Stimulated activated CD8-positive, alpha-beta memory T cell treated with anti-CD3 and anti-CD28 coated beads, Interleukin-15, amount 100 ng/mL, for 4 hours (primary cell): ENCODE measurements at regions not wholly inside any gene's neighbourhood (a gene's known extent, or its start where the extent isn't known, plus 50 kb on each side); places are given as distances from the start of the nearest gene placed in this dataset.

Experiments used
- DNase-seq, 2 donors: peaks; one replicate each; pipeline ENCODE4 v3.0.0-alpha.2; 2020; ENCODE audit warnings: low read depth in 2 of 2

DNA sequence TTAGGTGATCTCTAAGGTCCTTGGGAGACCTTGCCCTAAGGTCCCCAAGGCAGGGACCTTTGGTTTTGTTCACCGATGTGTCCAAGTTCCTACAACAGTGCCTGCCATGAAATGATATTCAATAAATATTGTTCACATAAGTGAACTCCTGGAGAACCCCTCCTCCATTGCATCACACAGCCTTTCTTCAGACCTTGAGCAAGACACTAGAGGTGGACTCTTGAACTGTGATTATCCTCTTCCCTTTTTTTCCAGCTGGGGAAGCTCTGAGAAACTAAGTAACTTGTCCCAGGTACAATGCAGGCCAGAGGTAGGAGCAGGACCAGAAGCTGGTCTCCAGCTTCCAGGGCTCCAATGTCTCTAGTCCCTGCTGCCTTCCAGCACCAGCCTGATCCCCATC lies 76.6 kb upstream of the LMO1 start:
- DNase-seq, result no peak

DNA sequence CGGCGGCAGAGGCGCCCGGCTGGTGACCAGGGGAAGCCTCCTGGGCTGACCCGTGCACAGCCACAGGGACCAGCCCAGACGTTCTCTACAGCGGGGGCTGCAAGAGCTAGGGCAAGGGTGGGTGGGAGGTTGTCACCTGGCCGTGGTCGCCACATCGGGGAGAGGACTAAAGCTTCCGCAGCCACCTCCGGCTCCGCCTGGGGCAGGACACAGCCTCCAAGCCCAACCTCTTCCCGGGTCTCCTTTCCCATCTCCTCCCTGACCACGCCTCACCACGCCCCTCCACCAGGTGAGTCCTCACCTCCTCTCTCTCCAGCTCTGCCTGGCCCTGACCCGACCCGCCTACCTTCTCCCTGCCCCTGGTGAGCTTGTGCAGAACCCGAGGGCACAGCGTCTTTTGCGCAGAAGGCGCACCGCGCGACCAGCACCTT lies 75.9 kb upstream of the LMO1 start:
- DNase-seq, result no peak

DNA sequence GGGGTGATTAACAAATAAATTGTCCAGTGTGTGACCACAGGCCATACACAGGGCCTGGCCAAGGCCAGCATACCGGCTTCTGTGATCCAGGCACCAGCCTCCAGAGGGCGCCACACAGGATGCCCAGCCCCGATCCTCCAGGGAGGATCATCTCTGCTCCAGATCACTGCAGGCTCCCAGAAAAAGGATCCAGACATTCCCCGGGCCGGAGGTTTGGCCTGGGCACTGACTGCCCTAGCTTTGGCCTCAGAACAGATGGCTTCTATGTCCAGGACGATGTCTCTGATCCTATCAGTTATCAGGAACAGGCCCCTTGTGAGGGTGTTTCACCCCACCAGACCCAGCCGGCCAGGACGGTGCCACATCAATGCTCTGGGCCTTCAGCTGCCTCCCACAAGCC lies 74.5 kb upstream of the LMO1 start:
- DNase-seq, result no peak

DNA sequence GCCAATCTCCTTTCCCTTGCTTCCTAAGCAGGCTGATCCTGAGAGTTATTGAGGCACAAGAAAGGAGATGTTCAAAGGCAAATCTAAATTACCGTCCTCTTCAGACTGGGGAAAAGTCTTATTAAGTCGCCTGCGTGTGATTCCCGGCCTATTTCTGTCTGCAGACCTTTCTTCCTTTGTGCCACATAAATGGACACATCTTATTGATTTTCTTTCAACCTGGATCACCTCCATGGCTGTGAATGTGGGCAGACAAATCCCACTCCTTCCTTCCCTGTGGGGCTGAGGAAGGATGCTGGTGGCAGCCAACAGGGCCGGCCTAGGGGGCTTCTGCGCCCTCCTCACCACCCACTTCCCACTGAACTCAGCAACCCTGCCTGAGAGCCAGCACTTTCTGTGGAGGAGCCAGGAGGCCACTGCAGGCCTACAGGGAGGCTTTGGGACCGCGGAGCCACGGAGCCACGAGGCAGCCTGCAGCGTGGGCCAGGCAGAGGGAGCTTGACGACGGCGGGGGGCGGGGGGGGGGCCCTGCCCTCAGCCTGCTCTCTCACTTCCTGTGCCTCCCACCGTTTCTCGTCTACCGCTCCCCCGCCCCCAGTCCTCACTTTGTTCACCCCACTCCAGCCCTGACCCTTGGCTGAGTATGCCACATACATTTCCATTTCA lies 73.6 kb upstream of the LMO1 start:
- DNase-seq, result no peak

- no peak for DNase-seq
Observed at GRCh38 chr11:8336356-8337129, 72.9 kb upstream of the LMO1 start.

GRCh38 chr11:8335683-8336082 lies 72.0 kb upstream of the LMO1 start:
- no peak for DNase-seq

DNA sequence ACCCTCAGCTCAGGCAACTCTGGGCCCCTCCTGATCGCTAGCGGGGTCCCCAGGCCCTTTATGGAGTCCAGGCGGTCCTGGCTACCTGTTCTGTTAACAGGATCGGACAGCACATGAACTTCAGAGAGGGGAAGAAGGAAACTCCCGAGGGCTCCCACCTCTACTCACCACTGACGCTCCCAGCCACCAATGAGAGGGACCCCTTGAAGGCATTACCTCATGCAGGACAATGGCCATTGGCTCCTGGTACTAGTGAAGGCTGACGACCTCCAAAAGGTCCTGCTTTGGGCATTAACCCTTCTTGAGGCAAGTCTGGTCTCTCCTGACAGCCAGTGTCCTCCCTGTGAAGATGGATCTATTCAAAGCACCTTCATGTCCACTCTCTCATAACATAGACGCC lies 71.5 kb upstream of the LMO1 start:
- DNase-seq, result no peak

DNA sequence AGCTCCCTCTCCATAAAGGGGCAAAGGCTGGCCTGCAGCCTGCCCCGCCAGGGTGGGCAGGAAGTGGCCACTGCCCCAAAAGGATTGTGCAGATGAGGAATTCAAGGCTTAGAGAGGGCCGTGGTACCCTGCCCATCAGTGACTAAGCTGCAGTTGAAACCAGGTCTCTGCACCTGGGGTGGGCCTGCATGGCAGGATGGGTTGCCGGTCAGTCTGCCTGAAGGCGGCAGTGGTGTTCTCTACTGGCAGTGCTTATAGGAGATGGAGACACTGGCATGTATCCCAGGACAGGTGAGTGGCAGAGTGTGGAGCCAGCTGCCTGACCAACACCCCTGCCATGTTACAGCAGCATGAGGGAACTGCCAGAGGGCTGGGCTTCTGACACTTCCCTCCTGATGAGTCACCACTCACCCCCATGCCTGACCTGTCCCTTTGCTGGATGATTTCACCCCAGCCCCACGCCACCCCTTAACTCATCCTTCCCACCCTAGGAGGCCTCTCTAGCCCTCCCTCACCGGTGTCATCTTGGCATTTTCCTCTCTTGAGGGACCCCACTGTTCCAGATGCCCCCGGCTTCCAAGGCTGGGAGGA lies 70.2 kb upstream of the LMO1 start:
- no peak for DNase-seq

DNA sequence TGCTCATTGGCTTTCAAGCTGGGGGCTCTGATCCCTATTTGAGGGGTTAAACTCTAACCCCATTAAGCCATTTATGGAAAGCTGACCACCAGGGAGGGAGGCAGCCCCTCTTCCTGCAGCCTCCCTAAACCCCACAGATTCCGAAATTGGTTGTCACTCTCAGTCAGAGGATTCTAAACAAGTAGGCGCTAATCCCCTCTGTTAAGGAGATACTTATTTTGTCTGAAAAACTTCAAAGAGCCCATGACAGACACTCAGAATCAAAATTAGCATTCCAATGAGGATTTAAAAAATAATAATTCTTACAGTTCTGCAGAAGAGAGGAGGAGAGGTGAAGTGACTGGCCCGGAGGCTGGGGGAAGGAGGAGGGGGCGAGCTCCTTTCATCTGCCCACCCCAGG lies 69.7 kb upstream of the LMO1 start:
- no peak for DNase-seq

DNA sequence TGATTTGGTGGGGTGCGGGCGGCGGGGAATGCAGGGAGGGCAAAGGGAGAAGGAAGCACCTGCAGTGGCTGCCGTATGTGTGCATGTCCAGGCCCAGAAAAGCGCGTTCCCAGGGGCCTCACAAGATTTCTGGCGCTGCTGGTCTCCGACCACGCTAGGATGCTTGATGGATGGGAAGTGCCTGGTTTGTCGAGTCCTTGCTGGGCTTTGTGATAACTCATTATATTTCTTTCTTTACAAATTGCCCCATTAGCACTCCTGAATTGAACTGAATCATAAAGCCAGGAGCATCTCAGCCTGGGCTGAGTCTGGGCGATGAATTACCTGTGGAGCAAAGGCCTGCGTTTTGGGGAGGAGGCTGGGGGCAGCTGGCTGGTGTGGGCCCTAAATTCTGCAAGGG lies 69.2 kb upstream of the LMO1 start:
- DNase-seq, result no peak

- DNase-seq, result no peak
Observed at GRCh38 chr11:8332196-8332595, 68.5 kb upstream of the LMO1 start.

DNA sequence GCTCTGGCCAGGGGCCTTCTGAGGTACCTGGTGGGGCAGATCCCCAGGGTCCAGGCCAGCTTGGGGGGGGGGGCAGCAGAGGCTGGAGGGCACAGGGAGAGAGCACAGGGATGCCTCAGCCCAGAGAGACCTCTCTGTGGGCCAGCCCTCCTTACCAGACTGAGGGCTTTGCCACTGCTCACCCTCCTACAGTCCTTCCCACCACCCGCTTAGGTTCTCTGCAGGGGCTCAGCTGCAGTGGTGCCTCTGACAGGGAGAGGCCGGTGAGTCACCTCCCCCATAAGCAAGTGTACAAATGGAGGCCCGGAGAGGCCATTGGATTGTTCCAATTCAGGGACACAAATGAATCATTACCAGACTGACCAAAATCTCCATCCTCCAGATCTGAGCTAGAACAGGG lies 68.1 kb upstream of the LMO1 start:
- DNase-seq, result no peak

DNA sequence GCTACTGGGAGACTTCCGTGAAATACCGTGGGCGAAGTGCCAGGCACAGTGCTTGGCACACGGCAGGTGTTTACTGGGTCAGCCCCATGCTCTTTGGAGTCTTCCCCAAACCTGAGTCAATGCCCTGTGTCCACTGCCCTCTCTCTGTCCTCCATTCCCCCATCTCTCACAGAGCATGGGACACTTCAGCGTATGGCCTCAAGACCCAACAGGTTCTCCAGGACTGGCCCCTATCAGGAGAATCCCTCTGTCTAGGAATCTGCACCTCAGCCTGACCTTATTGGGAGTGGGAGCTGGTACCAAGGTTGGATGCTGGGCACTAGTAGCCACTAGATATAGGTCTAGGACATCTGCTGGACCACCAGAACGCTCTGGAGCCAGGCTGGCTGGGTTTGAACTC lies 67.2 kb upstream of the LMO1 start:
- no peak for DNase-seq

GRCh38 chr11:8330404-8330803 lies 66.7 kb upstream of the LMO1 start:
- no peak for DNase-seq

DNA sequence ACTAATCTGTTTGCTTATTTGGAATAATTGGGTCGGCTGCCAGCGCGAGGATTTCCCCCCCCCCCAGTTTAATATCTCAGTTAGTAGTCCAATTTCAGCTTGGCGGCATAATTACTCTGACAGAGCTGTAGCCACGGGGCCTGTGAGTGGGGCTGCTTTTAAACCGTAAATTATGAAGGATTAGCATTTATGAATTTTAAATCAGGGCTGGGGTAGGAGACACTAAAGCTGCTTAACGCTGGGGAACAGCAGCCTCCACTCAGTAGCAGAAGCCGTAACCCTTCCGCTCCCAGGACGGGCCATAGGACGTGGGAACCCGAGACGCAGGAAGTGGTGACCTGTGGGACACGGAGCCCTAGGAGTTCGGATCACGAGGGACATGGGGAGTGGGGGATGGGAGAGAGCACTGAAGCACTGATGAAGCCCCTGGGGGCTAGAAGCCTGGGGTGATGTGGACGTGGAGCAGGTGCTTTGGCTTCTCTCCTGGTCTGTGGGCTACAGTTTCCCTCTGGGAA lies 66.2 kb upstream of the LMO1 start:
- no peak for DNase-seq

GRCh38 chr11:8329336-8329735 lies 65.7 kb upstream of the LMO1 start:
- DNase-seq, result no peak

- peak in 1 of 2 donors; percentile 9 for DNase-seq
Observed at GRCh38 chr11:8328848-8329330, 65.2 kb upstream of the LMO1 start.

- no peak for DNase-seq
Observed at GRCh38 chr11:8328231-8328794, 64.6 kb upstream of the LMO1 start.

DNA sequence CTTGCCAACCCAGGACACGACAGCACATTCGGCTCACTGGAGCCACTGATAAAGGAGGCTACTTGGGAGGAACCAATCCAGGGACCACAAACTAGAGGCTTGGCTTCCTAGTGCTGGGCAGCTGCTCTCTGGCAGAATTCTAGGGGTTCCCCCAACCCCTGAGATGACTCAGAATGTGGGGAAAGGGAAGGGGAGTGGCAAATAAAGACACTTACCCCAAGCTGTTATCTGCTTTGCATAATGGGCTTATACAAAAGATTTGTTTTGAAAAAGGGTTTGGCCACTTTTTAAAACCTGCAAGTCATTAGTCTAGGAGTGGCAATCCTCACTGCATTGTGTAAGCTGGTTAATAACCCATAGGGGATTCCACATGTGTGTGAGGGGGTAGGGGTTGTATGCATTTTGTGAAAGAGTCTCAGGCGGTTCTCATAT lies 64.1 kb upstream of the LMO1 start:
- no peak for DNase-seq

DNA sequence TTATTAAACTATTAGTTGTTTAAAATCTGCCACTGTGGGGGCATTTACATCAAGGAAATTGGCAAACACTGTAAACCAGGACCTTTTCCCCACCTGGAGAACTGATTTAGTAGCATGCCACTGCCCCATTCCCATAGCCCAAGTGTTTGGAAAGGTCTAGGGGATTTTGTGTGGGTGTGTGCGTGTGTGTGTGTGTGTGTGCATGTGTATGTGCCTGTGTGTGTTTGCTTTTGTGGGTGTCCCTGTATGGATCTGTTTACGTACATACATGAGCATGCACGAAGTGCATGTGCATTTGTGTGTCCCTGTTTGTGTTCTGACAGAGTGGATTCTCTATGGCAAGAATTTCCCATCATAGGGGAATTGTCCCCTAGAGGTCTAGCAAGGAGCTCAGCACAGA lies 62.7 kb upstream of the LMO1 start:
- DNase-seq, result no peak

- no peak for DNase-seq
Observed at GRCh38 chr11:8325591-8326304, 62.1 kb upstream of the LMO1 start.
